LNCAP (cell line): ENCODE measurements at regions not wholly inside any gene's neighbourhood (a gene's known extent, or its start where the extent isn't known, plus 50 kb on each side); places are given as distances from the start of the nearest gene placed in this dataset.

Experiments
- CTCF ChIP-seq: fragments of 450-650 bp; IDR thresholded peaks from 2 replicates; pipeline ENCODE4 v1.5.1; 2017; ENCODE audit warnings: mild to moderate bottlenecking

- TF ChIP-seq CTCF = no peak
These were observed 127.2 kb upstream of the B3GAT1 start for GRCh38 chr11:134539285-134539684.

GRCh38 chr11:134538742-134539141 is 126.7 kb upstream of the B3GAT1 start:
- no peak for TF ChIP-seq CTCF

GRCh38 chr11:134537941-134538340 is 125.9 kb upstream of the B3GAT1 start:
- TF ChIP-seq CTCF = no peak

- no peak for TF ChIP-seq CTCF
These were observed 125.3 kb upstream of the B3GAT1 start for GRCh38 chr11:134537296-134537695.

GRCh38 chr11:134536677-134537076 is 124.6 kb upstream of the B3GAT1 start:
- no peak for TF ChIP-seq CTCF

- no peak for TF ChIP-seq CTCF
These were observed 124.2 kb upstream of the B3GAT1 start for GRCh38 chr11:134536219-134536618.

GRCh38 chr11:134535029-134536025 is 123.3 kb upstream of the B3GAT1 start:
- TF ChIP-seq CTCF = no peak
